Fibroblast of skin of abdomen (primary cell): ENCODE measurements at regions not wholly inside any gene's neighbourhood (a gene's known extent, or its start where the extent isn't known, plus 50 kb on each side); places are given as distances from the start of the nearest gene placed in this dataset.

ENCODE experiments used
- DNase-seq: peaks from one replicate; pipeline ENCODE4 v3.0.0-alpha.2; 2013

- DNase-seq: no peak
These were observed 101.2 kb upstream of the F3 start for GRCh38 chr1:94642617-94643321.

DNA sequence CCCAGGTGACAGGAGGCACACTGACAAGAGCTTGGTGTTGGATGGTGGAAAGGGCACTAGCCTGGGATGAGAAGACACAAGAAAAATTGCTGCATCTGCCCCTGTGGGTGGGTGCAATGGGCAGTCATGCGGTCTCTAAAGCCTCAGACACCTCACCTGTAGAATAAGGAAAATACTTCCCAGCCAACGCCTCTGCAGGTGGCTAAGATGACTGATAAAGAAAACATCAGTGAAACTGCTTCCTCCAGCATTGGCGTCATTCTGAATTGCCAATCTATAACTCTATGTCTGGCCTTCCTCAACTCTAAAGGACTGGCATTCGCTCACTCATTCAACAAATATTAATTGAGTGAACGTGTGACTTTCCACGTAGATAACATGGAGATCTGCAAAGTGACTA, 100.4 kb upstream of the F3 start:
- no peak for DNase-seq

DNA sequence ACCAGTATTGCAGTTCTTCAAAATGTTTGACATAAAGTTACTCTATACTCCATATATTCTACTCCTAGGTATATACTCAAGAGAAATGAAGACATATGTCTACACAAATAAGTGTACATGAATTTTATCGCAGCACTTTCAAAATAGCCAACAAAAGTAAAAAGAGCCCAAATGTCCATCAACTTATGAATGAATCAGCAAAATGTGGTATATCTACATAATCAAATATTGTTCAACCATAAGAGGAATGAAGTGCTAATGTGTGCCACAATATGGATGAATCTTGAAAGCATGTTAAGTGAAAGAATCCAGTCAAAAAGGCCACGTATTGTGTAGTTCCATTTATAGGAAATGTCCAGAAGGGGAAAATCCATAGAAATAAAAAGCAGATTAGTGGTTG, 98.6 kb upstream of the F3 start:
- no peak for DNase-seq

DNA sequence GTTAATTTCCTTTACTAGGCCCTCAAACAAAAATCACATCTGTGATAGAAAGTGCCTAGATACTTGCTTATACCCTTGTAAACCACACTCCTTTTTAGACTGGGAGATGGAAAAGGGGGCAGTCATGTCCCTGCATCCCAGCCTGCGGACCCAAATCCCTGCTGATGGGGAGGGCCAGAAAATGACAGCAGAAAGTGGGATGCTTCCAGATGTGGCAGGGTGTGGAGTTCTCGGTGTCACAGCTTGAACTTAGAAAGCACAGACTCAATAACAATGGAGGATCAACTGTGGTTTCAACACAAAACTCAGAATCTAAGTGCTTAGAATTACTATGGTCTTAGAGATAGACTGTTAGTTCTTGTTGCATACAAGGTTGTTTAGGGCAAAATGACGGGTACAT, 95.6 kb upstream of the F3 start:
- DNase-seq: no peak

DNA sequence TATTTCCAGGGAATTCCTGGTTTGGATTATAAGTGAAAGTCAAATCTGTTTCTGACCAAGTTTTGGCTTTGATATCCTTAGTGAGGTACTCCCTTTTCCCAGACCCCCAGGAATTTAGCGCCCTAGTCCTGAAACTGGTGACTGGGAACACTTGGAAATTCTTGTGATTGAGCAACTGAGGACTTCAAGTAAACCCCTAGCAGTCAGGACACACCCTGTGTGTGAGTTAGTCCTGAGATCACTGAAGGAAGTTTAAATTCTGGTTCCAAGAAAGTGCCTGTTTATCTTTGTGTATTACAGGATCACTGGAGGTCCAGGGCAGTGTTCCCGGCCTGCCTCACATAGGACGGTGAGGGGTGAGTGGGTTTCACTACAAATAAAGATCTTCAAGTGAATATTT, 95.1 kb upstream of the F3 start:
- DNase-seq: peak; percentile 42

- no peak for DNase-seq
These were observed 94.5 kb upstream of the F3 start for GRCh38 chr1:94636100-94636499.

GRCh38 chr1:94634977-94635416, 93.4 kb upstream of the F3 start:
- DNase-seq: no peak

DNA sequence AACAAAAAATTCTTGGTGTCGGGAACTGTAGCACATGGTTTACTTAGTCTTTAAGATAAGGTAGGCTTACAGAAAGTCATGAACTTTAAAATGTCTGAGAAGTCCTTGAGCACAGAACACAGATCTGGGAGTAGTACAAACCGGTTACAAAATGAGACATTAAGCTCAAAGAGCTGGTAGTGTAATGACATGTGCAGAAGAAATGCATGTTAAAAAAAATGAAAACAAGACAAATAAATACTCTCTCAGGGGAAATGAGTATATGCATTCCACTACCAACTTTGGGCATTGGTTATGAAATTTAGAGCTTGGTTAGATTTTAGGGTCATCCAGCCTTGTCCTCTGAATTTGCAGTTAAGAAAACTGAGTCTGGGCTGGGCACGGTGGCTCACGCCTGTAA, 91.5 kb upstream of the F3 start:
- DNase-seq: peak; percentile 39

DNA sequence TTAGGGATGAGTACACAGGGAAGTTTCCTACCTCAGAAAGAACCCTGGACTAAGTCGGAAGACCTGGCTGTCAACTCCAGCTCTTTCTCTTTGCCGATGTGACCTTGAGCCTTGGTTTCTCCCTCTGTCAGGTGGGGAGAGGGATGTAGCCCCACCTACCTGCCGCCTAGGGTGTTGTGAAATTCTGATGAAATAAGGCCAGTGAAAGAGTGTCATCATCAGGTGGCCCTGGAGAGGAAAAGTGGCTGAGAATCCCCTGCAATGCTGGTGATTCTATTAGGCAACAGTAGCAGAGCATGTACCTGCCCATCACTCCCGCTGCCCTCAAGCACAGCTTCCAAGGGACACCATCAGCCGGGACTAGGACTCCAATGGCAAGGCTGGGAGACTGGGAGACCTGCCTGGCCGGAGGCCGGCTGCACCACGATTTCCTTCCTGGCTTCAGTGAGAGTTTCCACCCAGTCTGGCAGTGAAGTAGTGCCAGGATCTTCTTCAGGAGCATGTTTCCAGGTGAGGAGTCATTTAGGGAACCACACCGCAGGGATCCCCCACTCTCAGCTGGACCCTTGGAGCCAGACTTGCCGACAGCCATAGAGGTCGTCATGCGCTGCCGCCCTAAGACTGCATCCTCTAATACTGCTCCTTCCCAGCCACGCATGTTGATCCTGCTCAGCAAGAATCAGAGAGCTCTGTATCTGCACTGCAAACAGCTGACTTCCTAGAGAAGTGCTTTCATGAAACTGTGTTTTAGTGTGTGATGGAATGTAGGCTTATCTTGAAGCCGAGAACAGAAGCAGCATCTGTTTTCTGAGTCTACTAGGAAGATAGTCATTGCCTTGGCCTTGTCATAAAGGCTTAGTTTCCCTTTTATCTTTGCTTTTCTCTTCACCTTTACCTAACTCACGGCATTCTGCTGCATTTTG, 88.0 kb upstream of the F3 start:
- no peak for DNase-seq

- no peak for DNase-seq
These were observed 86.9 kb upstream of the F3 start for GRCh38 chr1:94628499-94628843.

GRCh38 chr1:94627771-94628498, 86.4 kb upstream of the F3 start:
- no peak for DNase-seq

GRCh38 chr1:94624203-94624602, 82.6 kb upstream of the F3 start:
- no peak for DNase-seq

DNA sequence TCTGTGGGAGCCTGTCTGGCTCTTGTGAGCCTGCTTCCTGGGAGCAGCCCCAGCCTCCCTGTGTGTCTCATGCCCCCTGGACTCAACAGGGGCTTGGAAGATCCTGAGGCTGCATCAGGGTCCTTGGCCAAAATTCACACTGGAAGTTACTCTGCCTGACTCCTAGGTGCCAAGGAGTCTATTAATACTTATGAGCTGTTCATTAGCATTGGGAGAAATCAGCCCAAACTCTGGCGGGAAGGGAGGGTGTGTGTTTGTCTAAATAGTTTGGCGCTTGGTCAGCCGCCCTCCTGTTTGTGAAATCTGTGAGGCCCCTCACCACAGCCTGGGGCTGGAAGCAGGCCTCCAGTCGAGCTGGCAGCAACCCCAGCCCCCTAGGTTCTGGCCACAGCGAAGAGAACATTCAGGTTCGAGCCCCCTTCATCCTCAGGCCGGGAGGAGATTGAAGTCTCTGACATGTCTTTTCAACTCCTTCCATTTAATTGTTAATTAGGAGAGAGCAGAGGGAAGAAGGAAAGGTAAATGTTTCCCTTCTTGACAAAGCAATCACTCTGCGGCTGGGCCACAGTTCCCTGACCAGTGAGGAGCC, 82.1 kb upstream of the F3 start:
- peak; percentile 53 for DNase-seq

- DNase-seq: peak; percentile 67
These were observed 81.2 kb upstream of the F3 start for GRCh38 chr1:94622757-94623156.

GRCh38 chr1:94621802-94622201, 80.2 kb upstream of the F3 start:
- no peak for DNase-seq

DNA sequence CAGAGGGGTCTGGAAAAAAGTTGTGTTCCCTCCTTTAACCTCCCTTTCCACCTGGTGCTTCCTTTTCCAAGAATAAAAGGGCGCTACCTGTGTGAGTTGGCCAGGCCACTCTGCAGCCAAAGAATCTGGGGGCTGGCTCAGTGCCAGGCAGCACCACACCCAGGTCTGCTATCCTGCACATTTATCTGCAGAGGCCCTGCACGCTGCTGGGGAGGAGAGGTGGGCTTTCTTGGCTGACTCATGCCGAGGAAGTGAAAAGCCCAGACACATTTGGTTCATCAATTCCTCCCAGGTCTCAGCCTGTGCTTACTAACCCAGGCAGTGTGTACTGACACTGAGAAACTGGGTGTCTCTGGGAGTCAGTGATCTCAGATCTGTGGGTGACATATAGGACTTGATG, 79.8 kb upstream of the F3 start:
- DNase-seq: peak; percentile 54

- DNase-seq: no peak
These were observed 78.9 kb upstream of the F3 start for GRCh38 chr1:94620345-94621031.

- DNase-seq: no peak
These were observed 78.2 kb upstream of the F3 start for GRCh38 chr1:94619731-94620130.

DNA sequence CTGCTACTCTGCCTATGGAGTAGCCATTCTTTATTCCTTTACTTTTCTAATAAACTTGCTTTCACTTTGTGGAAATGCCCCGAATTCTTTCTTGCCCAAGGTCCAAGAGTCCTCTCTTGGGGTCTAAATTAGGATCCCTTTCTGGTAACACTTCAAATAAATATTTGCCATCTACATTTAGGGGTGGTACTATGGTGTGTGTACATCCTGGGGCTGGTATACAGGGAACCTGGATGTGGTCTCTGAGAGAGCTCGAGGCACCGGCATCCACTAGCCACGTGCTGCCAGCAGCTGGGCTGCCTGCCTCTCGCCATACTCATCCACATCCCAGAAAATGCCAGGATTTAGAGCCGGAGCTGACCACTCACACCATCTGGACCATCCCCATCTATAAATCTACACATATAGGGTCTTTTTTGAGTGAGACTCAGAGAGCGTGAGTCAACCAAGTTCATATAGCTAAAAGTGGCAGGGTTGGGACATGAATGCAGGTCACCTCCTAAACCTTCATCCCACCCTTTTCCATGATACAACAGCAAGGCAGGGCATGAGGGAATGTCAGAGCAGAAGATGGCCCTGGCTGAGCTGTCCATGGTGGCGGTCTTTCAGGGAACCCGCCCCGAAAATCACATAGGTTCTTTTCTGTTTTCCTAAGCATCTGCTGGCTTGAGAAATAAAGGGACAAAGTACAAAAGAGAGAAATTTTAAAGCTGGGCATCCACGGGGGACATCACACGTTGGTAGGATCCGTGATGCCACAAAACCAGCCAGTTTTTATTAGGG, 76.6 kb upstream of the F3 start:
- no peak for DNase-seq

GRCh38 chr1:94617134-94617805, 75.7 kb upstream of the F3 start:
- DNase-seq: peak; percentile 71

DNA sequence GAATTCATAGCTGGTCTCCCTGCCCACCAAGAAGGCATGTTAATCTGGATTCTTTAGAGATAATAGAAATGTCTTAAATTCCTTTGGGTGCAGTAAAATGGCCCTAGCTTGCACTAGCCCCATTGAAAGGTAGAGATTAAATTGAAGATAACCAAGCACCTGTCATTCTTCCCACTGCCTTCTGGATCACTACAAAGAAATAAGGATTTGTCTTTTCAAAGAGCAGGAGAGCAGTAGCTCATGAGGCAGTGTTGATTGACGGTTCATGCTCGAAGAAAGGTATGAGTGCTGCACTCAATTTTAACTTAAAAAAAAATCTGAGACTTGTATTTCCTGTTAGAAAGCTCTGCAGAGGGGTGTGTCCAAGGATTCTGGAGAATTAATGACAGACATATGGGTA, 74.9 kb upstream of the F3 start:
- DNase-seq: no peak
